Tibial nerve (tissue), 4 donors: ENCODE measurements at regions not wholly inside any gene's neighbourhood (a gene's known extent, or its start where the extent isn't known, plus 50 kb on each side); places are given as distances from the start of the nearest gene placed in this dataset.

ENCODE experiments used
- EP300 ChIP-seq, 2 donors: sonication (generic); formaldehyde crosslinking; IDR thresholded peaks; one replicate each; pipeline ENCODE4 v1.6.1; 2017; ENCODE audit warnings: antibody characterized with exemption in 2 of 2, mild to moderate bottlenecking in 1 of 2
- POLR2A ChIP-seq, 2 donors: fragments of 450-650 bp; IDR thresholded peaks; one replicate each; pipeline ENCODE4 v1.6.1; 2017; ENCODE audit warnings: antibody characterized with exemption in 2 of 2, mild to moderate bottlenecking in 2 of 2, moderate library complexity in 2 of 2
- TF ChIP-seq, protein P1 (sequence below), 5 experiments: fragments of 200-600 bp in 3 of 5; fragments of 450-650 bp in 2 of 5; sonication (generic) in 3 of 5; IDR thresholded peaks; one replicate each; pipeline ENCODE4 v1.5.1; 2016 to 2019; ENCODE audit warnings: antibody characterized with exemption in 5 of 5, mild to moderate bottlenecking in 3 of 5, moderate library complexity in 2 of 5

GRCh38 chr2:83022631-83023210, 1436.4 kb downstream of the SUCLG1 start:
- TF ChIP-seq, protein P1, sequence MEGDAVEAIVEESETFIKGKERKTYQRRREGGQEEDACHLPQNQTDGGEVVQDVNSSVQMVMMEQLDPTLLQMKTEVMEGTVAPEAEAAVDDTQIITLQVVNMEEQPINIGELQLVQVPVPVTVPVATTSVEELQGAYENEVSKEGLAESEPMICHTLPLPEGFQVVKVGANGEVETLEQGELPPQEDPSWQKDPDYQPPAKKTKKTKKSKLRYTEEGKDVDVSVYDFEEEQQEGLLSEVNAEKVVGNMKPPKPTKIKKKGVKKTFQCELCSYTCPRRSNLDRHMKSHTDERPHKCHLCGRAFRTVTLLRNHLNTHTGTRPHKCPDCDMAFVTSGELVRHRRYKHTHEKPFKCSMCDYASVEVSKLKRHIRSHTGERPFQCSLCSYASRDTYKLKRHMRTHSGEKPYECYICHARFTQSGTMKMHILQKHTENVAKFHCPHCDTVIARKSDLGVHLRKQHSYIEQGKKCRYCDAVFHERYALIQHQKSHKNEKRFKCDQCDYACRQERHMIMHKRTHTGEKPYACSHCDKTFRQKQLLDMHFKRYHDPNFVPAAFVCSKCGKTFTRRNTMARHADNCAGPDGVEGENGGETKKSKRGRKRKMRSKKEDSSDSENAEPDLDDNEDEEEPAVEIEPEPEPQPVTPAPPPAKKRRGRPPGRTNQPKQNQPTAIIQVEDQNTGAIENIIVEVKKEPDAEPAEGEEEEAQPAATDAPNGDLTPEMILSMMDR (IDR thresholded peaks at IDR 0.05) = no peak
- no peak for TF ChIP-seq EP300 (IDR thresholded peaks at IDR 0.05)
- no peak for TF ChIP-seq POLR2A (IDR thresholded peaks at IDR 0.05)
